RCC 7860 (cell line): ENCODE measurements at regions not wholly inside any gene's neighbourhood (a gene's known extent, or its start where the extent isn't known, plus 50 kb on each side); places are given as distances from the start of the nearest gene placed in this dataset.

Source experiments
- DNase-seq: peaks from one replicate; pipeline ENCODE4 v3.0.0-alpha.2; 2015; ENCODE audit warnings: low spot score
- FAIRE-seq: peaks from 2 replicates; lab custom pipeline; 2012; peaks lifted over from hg19 to GRCh38; lab: Jason Lieb, UNC

DNA sequence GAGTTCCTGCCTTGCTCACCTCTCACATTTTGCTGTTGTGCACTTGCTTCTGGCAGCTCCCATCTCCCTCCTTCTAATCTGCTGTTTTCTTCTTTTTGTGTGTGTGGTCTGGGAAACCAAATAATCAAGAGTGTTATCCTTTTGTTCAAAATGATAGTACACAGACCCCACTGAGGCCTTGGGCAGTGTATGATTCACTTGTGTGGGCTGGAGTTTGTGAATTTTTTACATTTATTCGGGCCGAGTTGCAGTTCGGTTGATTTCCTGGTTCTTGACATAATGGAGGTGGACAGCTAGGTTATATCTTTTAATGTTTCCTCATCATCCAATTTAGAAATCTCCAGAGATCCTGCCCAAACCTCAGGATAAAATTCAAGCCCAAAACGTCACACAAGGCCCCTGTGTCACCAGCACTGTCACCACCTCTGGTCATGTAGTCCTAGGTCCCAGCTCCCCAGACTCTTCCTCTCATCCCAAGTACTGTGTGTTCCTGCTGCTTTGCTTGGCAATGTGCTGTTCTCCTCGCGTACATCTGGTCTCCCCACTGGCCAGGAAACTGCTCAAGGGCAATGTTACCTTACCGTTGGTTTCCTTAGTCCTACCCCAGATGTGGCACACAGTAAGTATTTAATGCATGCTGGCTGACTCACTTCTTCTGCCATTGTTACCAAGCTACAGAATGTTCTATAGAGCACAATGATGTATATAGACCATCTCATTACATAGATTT lies 55.7 kb upstream of the PHACTR2 start:
- DNase-seq: no peak
- no peak for FAIRE-seq

- no peak for FAIRE-seq
- DNase-seq: no peak
Observed at GRCh38 chr6:143621159-143621873, 56.4 kb upstream of the PHACTR2 start.

DNA sequence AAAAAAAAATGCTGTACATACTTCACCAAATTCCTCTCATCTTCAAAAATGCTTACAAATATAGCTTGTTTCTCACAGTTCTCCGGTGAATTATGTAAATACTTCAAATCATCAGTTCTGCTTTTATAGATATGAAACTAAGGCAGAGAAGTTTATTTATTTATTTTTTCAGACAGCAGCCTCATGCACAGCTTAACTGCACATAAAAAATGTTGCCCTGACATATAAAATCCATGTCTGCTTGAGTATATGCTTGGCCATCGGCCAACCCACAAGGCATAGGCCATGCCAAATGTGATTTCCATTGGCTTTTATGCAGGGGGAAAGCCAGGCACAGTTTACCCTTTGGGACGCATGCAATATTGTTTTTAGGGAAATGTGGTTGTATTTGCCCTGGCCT lies 57.3 kb upstream of the PHACTR2 start:
- FAIRE-seq: no peak
- DNase-seq: no peak

- DNase-seq (no peak), FAIRE-seq (no peak)
Observed at GRCh38 chr6:143619824-143620401, 57.9 kb upstream of the PHACTR2 start.

- FAIRE-seq: no peak
- DNase-seq: no peak
Observed at GRCh38 chr6:143616741-143617140, 61.0 kb upstream of the PHACTR2 start.

- FAIRE-seq (no peak), DNase-seq (no peak)
Observed at GRCh38 chr6:143615785-143616184, 62.0 kb upstream of the PHACTR2 start.

GRCh38 chr6:143614235-143614634 lies 63.5 kb upstream of the PHACTR2 start:
- no peak for FAIRE-seq

DNA sequence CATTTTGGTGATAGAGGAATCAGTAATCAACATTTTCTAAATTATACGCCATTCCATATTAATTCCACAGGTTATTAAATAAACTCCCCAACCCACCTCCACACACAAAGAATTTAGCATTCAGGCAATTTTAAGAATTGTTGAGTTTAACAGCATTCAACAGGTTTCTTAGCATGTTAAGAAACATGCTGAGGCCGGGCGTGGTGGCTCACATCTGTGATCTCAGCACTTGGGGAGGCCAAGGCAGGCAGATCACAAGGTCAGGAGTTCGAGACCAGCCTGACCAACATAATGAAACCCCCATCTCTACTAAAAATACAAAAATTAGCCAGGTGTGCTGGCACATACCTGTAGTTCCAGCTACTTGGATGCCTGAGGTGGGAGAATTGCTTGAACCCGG lies 64.0 kb upstream of the PHACTR2 start:
- no peak for FAIRE-seq
- DNase-seq: no peak

More at GRCh38 chr6:143614235-143614634, 63.5 kb upstream of the PHACTR2 start:
- DNase-seq: no peak

- DNase-seq (no peak), FAIRE-seq (no peak)
Observed at GRCh38 chr6:143612186-143612585, 65.6 kb upstream of the PHACTR2 start.

DNA sequence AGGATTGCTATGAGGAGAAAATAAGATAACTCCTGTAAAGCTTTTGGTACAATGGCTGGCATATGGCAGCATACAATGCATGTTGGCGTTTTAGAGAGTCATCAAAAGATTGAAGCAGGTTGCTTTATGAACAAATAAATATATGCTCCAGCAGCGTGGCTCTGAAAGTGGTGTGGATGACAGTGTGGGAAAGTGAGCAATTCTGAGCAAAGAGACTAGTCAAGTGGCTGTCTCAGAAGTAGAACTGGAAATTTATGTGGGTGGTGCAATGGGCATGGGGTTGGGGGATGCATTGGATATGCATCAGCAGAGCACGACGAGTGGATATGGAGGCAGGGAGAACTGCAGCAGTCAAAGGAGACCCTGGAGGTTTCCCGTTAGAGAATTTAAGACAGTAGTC lies 66.2 kb upstream of the PHACTR2 start:
- FAIRE-seq: no peak
- DNase-seq: no peak

DNA sequence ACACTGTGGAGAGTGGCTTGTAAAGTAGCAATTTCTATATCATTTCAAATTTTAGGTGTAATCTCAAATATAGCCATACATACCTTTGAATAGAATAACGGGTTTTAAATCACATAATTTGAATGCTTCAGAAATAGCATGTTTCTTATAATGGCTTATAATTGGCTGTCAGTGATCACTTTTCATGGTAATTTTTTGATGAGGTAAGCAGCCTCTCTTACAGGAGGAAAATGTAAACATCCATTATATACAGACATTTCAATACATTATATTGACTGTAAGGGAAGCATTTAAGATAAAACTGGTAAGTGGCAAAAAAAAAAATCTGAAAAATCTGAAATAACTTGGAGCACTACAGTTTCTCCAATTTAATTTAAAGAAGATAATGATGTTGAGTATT lies 67.8 kb upstream of the PHACTR2 start:
- DNase-seq (no peak), FAIRE-seq (no peak)

DNA sequence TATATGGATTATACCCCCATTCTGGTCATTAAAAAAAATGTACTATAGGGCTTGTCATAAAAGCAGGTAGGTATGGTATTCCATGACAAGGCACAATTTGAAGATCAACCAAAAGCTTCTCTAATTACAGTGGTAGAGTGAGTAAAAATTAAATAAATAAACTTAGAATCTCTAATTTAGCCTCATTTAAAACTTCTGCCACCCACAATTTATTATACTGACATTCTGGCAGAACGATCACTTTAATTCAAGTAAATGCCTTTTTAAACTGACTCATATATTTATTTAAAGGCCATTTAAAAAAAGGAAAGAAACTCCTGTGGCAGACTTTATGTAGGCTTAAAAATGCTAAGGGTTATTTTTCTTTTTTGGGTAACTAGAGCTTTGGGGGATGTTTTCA lies 68.3 kb upstream of the PHACTR2 start:
- DNase-seq: no peak

GRCh38 chr6:143608906-143609305 lies 68.9 kb upstream of the PHACTR2 start:
- DNase-seq (no peak), FAIRE-seq (no peak)

More for the DNA sequence above, 68.3 kb upstream of the PHACTR2 start:
- no peak for FAIRE-seq

GRCh38 chr6:143607974-143608373 lies 69.8 kb upstream of the PHACTR2 start:
- DNase-seq (no peak), FAIRE-seq (no peak)

GRCh38 chr6:143607168-143607567 lies 70.6 kb upstream of the PHACTR2 start:
- FAIRE-seq (no peak), DNase-seq (no peak)

DNA sequence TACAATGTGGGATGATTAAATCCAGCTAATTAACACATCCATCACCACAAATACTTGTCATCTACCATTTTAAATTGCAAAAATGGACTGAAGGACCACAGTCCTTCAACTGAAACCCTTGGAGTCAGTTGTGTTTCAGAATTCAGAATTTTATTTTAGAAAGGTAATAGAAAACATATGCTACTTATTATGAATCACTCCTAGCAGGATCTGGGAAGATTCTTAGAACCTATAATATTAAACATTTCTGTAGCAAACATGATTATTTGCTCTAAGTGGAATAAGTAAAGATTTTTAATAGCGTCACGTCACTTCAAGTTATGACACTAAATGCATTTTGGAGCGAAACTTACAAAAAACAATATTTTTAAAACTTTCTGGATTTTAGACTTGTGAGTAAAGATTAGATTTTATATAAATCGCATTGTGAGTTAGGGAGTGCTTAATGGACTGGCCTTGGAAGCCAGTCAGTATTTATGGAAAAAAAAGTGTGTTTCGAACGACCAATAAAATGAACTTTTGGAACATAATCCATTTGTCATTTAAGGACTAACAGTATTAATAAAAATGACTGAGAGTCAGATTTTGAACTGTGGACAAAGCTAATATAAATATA lies 71.8 kb upstream of the PHACTR2 start:
- DNase-seq (no peak), FAIRE-seq (no peak)

- DNase-seq (no peak), FAIRE-seq (no peak)
Observed at GRCh38 chr6:143603455-143603854, 74.3 kb upstream of the PHACTR2 start.

GRCh38 chr6:143601504-143601903 lies 76.3 kb upstream of the PHACTR2 start:
- no peak for FAIRE-seq

GRCh38 chr6:143600821-143601220 lies 76.9 kb upstream of the PHACTR2 start:
- DNase-seq: no peak
- FAIRE-seq: no peak

More at GRCh38 chr6:143601504-143601903, 76.3 kb upstream of the PHACTR2 start:
- DNase-seq: no peak

GRCh38 chr6:143598466-143599080 lies 79.2 kb upstream of the PHACTR2 start:
- no peak for DNase-seq
- FAIRE-seq: no peak

DNA sequence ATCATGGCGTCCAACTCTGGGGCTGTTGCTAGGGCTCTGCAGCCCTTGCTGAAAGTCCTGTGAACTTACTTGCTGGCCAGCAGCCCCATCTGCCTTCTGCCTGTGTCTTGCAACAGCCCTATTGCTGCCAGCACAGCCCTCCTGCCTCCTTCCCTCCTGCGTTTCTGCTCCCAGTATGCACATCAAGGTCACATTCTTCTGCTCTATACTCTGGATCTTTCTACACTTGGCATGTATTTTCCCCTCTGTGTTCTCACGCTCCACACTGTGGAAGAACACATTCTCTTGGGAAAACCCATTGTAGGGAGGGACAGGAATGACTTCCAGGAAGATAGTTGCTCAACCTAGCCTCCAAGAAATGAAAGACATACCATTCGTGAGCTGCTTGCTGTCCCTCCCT lies 80.9 kb upstream of the PHACTR2 start:
- no peak for DNase-seq
- no peak for FAIRE-seq
